ENCODE measurements at regions not wholly inside any gene's neighbourhood (a gene's known extent, or its start where the extent isn't known, plus 50 kb on each side); places are given as distances from the start of the nearest gene placed in this dataset.

DNA sequence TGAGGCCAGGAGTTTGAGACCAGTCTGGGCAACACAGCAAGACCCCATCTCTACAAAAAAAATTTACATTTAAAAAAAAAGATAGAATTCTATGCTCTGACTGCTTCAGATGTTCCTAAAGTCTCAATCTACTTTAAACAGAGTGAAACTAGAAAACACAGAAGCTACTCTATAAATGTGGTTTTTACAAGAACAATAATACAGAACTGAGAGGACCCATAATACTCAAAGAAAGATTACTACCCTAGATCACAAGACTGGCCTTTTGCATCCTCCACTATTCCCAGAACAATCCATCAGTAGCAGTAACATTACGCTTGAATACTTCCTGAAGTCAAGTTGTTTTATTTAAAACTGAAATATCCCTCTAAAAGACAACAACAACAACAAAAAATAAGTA, 119.4 kb downstream of the ZFAND4 start:
- no peaks in the 10 kb centered on the region for H3F3A ChIP-seq (replicated peaks; ENCODE audit: low read depth)
- H3K36me3 ChIP-seq (ENCODE audit: insufficient read depth), result no peaks in the 10 kb centered on the region
- Mint-ChIP-seq H3K36me3 (ENCODE audit: low read depth) (no peaks in the 10 kb centered on the region), H3K9me3 (no peaks in the 10 kb centered on the region), H3K4me1 (peaks cover 17% of the 10 kb centered on the region), H3K27me3 (ENCODE audit: insufficient read depth, low read depth, poor library complexity) (no peaks in the 10 kb centered on the region), H3K27ac (no peak overlapping the region), H3K4me3 (no peak overlapping the region)
- DNase-seq (ENCODE audit: low spot score) (no peak), ATAC-seq (no peak)
- no peak overlapping the region for H3K4me2 ChIP-seq
- no peaks in the 10 kb centered on the region for H3K9me2 ChIP-seq (ENCODE audit: insufficient read depth)
- no peak overlapping the region for H3K27ac ChIP-seq (ENCODE audit: low read depth)
- H3K4me3 ChIP-seq, result no peak overlapping the region
- no peaks in the 10 kb centered on the region for H4K20me1 ChIP-seq (replicated peaks; ENCODE audit: insufficient read depth)
- H3K27me3 ChIP-seq (ENCODE audit: insufficient read depth), result no peaks in the 10 kb centered on the region
- no peaks in the 10 kb centered on the region for H3K4me1 ChIP-seq (ENCODE audit: insufficient read depth)
- TF ChIP-seq REST (IDR thresholded peaks at IDR 0.05; ENCODE audit: unreplicated experiment), result no peak
- no peak for TF ChIP-seq CREB1 (CRISPR knock-in tag; IDR thresholded peaks at IDR 0.05; ENCODE audit: low read depth)
- TF ChIP-seq ZNF114 (CRISPR knock-in tag; IDR thresholded peaks at IDR 0.05), result no peak
- TF ChIP-seq CTCF (conservative IDR thresholded peaks at IDR 0.05; ENCODE audit: low read depth in 2 of 2), result no peak
- TF ChIP-seq, protein P1, sequence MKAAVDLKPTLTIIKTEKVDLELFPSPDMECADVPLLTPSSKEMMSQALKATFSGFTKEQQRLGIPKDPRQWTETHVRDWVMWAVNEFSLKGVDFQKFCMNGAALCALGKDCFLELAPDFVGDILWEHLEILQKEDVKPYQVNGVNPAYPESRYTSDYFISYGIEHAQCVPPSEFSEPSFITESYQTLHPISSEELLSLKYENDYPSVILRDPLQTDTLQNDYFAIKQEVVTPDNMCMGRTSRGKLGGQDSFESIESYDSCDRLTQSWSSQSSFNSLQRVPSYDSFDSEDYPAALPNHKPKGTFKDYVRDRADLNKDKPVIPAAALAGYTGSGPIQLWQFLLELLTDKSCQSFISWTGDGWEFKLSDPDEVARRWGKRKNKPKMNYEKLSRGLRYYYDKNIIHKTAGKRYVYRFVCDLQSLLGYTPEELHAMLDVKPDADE (IDR thresholded peaks at IDR 0.05), result no peak
- TF ChIP-seq JUNB (IDR thresholded peaks at IDR 0.05; ENCODE audit: unreplicated experiment), result no peak
- no peak for TF ChIP-seq NANOG (IDR thresholded peaks at IDR 0.05; ENCODE audit: borderline replicate concordance)
- TF ChIP-seq ZNF331 (CRISPR knock-in tag; IDR thresholded peaks at IDR 0.05; ENCODE audit: low read depth), result no peak
- no peak for TF ChIP-seq EZH2phosphoT487 (IDR thresholded peaks at IDR 0.05; ENCODE audit: unreplicated experiment)
- no peak for TF ChIP-seq POLR2AphosphoS5 (IDR thresholded peaks at IDR 0.05; ENCODE audit: low read depth)
- no peak for TF ChIP-seq ZNF462 (CRISPR knock-in tag; IDR thresholded peaks at IDR 0.05)
- no peak overlapping the region for H2AFZ ChIP-seq
- H3K79me2 ChIP-seq (replicated peaks; ENCODE audit: insufficient read depth), result no peaks in the 10 kb centered on the region
